DMS53 (cell line): ENCODE measurements at regions not wholly inside any gene's neighbourhood (a gene's known extent, or its start where the extent isn't known, plus 50 kb on each side); places are given as distances from the start of the nearest gene placed in this dataset.

Source experiments
- DNase-seq: peaks from one replicate; lab custom pipeline; 2025; lab: John Stamatoyannopoulos, UW

DNA sequence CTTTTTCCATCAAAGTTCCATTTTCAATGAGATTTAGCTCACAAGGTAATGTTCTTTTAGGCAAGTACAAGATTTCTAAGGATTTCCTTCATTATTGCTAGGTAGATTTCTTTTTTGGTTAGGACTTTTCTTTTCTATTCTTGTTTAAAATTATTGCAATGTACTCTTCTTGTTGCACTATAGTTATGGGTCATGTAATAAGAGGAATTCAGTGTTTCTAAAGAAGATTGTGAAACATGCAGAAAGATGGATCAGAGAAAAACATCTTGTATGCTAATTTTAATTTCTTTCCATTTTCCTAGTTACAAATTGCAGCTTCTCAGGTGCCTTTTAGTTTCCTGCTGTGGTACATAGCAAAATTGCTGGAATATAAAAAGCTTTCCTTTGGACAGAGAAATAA lies 56.1 kb downstream of the BTG1 start:
- no peak for DNase-seq

DNA sequence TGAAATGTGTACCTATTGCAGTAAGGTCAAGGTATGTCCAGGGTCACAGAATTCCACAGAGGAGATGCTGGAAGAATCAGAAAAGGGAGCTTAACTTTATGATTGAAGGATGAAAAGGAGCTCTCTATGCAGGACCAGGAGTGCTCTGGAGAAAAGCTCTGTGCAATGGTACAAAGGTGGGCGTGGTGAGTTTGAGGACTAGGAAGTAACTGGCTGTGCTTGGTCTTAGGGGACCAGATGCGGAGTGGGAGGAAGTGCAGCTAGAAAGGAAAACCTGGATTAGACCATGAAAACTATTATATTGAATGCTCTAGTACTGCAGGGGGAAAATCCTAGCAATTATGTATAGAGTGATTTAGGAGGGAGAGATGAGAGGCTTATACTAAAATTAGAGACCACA lies 56.8 kb downstream of the BTG1 start:
- DNase-seq = no peak

DNA sequence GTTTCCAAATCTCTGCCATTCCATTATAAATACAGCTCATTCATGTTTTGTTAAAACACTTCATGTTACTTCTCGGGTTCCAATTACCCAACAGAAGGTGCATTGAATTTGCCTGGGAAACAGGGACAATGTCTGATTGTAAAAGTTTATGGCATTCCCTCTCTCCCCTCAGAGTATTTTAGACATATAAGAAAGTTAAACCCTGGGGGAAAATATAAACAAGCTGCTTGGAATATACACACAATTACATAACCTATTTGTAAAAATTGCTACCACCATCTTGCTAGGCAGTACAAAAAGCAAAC lies 60.0 kb downstream of the BTG1 start:
- DNase-seq = no peak

DNA sequence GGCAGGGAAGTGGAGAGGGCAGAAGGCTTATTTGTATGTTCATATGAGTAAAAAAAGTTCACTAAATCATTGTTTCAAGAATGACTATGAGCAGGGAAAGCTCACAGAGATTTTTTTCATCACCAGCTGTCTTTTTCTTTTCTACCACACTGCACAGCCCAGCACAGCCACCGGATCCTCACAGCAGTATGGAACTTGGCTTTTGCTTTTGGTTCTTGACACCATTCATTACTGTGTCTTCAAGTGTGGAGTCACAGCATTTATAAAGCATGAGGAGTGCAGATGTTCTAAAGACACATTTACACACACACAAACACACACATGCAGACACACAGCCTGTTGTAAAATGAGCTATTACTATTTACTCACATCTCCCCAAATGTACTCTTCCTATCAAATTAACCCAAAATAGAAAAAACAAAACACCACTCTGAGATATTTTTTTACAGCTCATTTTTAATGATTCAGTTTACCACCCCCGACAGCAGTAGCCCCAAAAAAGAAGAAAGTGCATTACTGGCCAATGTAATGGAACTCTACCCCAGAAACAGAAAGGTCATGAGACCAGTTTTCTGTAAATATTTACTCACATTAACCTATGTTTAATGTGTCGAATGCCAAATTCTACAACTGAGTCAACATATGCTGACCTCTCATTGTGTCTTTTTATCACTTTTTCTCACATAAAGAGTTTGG lies 60.5 kb downstream of the BTG1 start:
- peak; percentile 36 for DNase-seq

DNA sequence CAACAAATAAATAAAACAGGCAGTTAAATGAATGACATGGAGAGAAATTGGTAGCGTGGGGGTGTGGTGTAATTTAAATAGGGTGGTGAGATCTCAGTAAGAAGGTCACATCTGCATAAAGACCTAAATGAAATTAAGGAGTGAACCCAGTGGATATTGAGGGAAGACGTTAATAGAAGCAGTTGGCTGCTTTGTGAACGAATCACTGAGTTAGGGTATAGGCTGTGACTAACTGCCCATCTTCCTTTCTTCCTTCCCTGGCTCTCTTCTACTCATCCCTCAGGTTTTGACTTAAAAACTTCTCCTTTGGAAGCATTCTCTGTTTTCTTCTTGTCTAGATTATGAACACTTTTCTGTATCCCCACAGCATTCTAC lies 64.7 kb downstream of the BTG1 start:
- no peak for DNase-seq

DNA sequence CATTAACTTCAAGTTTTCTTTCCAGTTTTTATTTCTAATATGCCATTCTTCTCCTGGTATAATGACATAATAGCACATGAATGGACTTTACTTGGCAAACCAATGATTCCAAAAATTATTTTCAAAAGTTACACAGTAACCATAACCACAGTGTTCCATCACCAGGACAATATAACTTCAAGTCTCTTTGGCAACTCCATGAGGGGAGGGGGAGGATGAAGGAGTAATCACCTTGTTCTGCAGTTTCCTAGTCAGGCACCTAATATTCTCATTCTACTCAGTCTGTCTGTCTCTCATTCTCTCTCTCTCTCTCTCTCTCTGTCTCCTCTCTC lies 66.6 kb downstream of the BTG1 start:
- no peak for DNase-seq

DNA sequence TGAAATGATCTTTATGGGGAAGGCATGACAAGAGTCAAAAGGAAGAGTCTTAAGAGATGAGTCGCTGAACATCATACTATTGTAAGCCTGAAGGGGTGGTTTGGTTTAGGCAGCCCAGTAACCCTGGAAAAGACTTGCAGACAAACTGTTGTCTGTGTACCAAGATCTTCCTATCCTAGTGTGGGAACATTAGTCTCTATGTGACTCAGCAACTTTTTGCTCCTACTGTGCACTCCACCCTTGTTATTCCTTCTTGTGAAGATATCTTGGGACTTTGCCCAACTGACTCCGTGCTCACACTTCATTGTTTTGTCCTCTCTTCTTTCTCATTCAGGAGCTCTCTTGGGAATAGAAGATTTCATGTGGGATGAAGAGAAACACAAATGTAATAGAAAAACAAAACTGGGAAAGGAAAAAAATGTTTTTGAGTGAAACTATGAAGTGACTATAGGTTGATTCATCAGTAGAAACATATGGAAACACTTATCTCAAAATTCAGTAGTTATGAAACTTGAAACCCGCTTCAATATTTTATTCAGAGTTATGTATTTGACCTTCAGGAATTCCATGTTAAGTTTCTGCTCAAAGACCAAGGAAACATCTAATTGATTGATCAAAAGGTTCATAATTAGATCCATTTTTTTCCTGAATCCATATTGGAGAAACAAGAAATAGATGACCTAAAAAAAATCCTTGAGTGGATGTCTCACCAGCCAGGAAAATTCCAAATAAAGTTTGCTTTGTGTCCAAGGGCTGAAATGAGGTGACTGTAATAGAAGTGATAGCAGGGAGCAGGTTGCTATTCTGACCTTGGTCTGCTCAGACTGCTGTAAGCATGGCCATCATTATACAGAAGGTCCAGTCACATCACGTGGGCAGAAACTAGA lies 67.2 kb downstream of the BTG1 start:
- DNase-seq = peak; percentile 26

DNA sequence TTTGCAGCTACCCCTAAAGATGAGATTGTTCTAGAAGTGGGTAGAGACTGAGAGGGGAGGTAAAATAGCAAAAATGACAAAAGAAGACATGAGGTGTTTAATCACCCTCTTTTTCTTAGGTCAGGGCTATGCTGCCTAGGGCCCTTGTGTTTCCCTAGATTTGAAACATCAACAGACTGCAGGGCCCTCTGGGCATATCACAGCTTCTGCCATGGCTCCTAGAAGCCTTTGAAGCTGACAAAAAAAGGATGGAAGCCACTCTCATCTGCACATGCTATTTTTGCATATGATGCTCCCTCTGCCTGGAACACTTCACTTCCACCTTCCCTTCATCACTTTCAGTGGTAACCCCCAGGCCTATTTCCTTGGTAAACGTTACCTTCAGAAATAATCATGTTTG lies 68.1 kb downstream of the BTG1 start:
- no peak for DNase-seq

DNA sequence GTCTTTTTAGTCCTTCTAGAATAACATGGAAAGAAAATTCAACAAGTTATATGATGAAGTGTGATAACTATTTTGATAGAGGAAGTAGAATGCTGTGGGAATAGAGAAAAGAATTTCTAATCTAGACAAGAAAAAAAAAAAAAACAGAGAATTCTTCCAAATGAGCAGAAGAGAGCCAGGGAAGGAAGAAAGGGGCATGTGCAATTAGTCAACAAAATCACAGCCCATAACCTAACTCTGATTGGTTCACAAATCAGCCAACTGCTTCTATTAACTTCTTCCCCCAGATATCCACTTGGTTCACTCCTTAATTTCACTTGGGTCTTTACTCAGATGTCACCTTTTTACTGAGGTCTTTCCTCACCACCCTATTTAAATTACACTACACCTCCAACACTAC lies 69.5 kb downstream of the BTG1 start:
- no peak for DNase-seq

DNA sequence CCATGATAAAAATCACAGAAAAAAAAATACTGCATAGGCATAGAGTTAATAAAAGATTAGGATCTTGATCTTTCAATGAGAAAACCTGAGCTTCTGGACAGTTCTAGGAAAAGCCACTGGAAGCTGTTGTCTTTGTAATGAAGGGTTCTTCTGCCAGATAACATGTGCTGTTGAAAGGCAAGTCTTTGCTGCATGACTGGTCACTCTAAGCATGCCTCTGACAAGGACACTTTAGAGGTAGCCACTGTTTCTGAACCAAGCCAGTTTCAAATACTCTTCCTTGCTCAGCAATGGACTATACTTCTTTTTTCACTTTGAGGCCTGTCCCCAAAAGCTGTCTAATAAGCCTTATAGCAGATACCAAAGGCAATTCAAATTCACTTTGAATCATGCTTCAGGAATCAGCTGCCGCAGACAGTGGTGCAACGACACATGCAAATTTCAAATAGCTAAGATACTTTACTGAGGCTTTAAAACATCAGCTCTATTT lies 70.2 kb downstream of the BTG1 start:
- peak; percentile 42 for DNase-seq

DNA sequence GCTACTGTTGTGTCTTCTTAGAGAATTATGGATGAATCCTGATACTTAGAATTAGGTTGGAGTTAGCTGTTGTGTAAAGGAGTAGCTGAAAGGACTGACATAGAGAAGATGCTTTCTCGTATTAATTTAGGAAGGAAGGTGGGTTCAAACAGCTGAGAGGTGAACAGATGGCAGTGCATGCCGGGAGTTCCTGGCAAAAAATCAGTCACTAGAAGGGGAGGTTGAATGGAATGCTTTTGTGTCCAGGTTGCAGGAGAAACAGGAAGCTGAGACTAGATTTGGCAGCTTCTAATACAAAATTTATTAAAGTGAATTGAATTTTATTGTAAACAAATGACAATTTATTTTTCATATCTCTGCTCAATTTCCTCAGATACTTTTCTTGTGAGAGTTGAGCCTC lies 70.8 kb downstream of the BTG1 start:
- DNase-seq = no peak

DNA sequence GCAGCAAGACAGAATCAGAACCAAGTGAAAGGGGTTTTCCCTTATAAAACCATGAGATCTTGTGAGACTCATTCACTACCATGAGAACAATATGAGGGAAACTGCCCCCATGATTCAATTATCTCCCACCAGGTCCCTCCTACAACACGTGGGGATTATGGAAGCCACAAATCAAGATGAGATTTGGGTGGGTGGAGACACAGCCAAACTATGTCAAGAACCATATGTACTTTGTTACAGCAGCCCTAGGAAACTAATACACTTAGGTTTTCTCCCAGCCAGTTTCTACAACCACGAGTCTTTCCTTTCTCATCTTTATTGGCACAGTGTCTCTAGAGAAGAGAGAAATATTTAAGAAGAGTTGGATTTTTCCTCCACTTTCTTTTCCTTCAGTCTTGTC lies 72.6 kb downstream of the BTG1 start:
- no peak for DNase-seq

DNA sequence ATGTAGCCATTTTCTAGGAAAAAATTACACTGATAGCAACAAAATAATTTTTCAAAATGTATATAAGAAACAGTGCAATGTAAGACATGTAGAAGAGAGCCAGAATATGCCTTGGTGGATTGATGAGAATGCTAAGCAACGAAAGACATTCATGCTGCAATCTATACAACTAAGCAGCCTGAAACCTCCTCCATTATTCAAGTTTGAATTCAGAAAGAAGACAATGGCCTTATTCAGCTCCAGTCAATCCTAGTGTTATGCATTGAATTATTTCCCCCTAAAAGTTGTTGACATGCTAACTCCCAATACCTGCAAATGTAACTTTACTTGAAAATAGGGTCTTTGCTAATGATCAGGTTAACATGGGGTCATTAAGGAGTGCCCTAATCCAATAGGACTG lies 73.5 kb downstream of the BTG1 start:
- DNase-seq = no peak

DNA sequence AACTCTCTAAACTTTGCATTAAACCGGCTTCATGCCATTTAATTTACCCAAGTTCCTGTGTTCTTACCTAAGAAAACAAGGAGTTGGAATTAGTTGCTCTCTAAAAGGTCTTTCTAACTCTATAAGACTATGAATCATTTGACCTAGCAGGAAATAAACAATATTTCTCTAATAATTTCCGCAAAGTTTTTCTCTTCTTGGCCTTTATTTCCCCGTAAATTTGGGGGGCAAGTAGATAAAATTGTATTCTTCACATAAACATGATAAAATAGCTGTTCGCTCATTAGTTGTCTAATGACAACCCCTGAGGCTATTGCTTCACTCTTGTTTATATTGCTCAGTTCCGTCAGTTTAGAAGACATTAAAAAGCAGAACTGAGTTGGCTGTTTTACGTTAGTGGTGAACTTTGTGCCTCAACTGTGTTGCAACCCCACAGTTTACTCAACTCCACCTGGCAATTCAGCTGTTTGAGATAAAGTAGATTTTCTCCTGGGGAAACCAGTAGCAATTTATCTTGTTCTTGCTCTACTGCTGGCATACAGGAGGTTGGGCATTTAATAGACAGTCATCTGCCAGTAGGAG lies 74.7 kb downstream of the BTG1 start:
- no peak for DNase-seq

DNA sequence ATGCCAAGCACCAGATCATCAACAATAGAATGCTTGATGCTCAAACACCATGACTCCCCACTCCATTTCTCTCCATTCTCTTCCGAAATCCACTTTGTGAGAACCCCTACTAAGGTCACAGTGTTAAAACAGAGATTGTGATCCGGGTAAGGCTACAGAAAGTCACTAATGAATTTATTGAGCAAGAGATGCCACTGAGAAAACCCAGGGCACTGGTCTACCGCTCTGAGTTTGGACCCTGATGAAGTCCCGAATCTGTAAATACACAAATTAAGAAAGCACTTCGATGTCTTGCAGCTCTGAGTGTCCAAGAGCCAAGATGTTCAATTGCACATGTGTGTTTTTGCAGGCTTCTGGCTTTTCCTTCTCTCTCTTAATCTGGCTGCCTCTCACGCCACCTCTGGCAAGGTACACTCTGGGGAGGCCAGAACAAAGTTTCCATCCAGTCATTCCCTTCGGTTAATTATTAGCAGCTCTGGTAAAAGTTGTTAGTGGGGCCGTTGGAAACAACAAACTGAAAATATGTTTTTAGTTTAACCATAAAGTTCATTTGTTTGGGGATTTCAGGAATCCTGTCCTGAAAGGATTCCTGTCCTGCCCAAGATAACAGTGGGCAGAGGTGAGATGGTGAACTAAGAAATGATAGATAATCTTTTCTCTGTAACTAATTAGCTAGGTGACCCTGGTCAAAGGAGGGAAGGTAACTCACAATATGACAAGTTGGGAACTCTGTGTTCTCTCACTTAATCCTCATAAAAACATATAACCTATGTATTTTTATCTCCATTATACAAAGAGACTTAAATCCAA lies 75.4 kb downstream of the BTG1 start:
- peak; percentile 47 for DNase-seq

DNA sequence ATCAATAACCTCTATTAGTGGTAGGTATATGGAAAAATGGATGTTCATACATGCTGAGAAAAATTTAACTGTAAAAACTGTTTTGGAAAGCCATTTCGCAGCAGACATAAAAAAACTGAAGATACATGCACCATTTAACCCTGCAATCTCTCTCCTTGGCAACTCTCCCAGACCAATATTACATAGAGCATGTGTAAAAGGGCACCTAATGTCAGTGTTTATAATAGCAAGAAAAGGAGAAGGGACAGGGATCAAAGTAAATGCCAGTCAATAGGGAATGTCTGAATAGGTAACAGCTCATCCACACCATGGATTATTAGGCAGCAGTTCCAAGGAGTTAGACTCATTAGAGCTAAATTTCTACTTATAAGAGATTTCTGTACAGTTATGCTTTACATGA lies 77.2 kb downstream of the BTG1 start:
- peak; percentile 84 for DNase-seq

DNA sequence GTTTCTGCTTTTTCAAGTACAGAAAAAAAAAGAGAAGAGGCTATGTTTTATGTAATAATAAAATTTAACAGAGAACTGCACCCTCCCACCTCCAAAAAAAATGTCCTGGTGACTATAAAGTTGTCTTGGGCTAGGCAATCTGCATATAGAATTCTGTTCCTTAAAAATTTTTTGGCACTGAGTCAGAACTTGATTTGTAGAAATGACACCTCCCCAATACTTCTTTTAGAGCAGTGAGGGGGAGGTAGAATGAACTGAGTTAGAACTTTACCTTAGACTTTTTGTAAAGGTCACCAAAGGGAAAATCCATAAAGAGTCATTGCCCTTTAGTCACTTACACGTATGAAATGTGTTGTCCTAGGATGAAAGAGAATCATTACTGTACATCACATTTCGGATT lies 80.0 kb downstream of the BTG1 start:
- peak; percentile 43 for DNase-seq

DNA sequence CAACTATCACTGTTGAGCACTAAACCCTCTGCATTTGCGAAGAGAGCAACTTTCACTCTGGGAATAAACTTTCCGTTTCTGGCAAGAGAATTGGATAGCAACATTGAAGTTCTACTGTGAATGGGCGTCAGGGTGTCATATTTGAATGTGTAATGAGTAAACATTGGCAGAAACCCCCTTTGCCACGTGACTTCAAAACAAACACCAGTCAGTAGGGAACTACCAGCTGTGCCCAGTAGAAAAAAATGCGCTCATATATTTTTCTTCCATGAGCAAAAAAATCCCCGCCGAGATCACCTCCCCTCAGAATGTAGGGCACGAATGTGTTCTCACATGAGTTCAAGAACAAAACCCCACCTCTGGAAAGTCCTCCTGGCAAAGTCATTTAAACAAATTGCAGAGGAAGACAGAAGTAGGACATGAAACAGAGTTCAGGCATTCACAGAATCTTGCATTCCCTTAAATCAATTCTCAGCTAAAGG lies 80.6 kb downstream of the BTG1 start:
- DNase-seq = peak; percentile 96

DNA sequence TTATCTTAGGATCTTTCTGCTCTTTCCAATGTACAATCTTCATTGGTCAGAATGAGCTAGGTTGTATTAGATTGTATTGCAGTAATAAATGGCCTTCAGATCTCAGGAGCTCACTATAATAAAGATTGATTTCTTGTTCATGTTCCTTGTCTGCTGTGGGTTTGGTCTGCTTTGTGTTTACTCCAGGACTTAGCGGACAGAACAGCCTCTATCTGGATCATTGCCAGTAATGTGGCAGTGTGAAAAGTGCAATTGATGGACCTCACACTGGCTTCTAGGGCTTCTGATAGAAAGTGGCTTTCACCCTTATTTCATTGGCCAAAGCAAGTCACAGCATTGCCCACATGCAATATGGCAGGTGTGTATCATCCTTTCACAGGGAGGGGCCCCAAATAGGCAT lies 81.2 kb downstream of the BTG1 start:
- peak; percentile 84 for DNase-seq

DNA sequence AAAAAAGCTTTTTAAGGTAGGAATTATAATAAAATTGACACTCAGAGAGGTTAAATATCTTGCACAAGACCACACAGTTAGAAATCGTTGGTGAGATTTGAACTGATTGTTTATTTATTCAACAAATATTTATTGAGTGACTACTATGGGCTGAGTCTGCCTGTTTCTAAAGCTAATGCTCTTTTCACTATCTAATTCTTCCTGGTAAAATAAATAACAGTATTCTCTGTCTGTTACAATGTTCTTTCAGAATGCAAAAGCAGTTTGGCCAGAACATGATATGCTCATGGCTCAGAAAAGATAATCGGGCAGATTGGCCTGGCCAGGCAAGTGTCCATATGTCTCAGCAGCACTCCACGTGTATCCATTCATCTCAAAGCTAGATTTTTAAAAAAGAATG lies 82.0 kb downstream of the BTG1 start:
- DNase-seq = peak; percentile 43

DNA sequence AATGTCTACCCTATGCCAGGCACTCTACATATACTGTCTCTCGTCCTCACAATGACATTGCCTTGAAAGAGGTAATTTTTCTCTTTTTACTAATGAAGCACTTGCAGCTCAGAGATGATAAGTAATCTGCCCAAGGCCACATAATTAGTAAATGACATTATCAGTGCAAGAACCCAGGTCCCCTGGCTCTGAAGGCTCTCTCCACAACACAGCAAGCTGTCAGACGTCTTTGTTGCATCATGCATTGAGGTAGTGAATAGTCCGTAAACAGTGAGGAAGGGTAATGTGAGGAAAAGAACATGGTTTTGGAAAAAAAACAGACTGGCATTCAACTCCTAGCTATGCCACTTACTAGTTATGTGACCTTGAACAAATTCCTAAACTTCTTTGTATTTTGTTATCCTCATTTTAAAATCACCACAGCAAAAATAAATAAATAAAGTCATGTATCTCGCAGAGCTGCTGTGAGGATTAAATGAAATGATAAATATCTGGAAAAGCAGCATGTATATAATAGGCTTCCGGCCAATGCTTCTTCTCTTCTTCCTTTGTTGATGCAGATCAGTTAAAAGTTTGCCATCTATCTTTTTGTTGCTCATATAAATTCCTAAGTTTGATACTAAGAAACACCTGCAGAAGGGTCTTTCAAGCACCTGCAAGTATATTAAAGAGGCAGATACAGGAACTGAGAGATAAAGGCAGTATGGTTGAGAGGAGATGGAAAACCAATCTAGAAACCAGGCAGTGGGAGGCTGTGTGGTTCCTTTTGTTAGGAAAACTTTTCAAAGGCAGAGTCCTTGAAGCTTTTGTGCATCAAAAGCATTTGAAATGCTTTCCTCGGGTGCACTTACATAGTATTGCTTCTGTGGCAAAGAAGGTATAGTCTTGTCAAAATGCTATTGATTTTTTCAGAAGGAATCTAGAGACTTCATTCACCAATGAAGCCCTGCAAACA lies 82.8 kb downstream of the BTG1 start:
- DNase-seq = no peak
